ENCODE measurements at regions not wholly inside any gene's neighbourhood (a gene's known extent, or its start where the extent isn't known, plus 50 kb on each side); places are given as distances from the start of the nearest gene placed in this dataset.

DNA sequence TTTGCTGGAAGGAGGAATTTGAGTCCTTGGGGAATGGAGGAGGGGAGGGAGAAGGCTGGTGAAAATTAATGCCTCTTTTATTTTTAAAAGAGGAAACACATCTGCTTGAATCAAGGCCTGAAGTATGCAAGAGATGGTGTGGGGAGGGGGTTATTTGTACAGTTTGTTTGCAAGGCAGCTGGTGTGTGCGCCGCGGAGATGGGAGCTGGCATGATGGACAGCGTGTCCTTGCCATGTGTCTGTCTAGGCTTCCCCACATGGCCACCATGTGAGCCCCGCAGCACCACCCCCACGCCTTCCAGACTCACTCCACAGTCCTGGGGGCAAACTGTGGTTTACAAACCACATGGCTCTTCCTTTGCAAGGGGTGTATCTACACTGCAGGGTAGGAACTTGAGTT lies 154.8 kb upstream of the APCDD1 start:
- no peak for TF ChIP-seq EZH2 (IDR thresholded peaks at IDR 0.05; ENCODE audit: low read depth)
- TF ChIP-seq, protein P1, sequence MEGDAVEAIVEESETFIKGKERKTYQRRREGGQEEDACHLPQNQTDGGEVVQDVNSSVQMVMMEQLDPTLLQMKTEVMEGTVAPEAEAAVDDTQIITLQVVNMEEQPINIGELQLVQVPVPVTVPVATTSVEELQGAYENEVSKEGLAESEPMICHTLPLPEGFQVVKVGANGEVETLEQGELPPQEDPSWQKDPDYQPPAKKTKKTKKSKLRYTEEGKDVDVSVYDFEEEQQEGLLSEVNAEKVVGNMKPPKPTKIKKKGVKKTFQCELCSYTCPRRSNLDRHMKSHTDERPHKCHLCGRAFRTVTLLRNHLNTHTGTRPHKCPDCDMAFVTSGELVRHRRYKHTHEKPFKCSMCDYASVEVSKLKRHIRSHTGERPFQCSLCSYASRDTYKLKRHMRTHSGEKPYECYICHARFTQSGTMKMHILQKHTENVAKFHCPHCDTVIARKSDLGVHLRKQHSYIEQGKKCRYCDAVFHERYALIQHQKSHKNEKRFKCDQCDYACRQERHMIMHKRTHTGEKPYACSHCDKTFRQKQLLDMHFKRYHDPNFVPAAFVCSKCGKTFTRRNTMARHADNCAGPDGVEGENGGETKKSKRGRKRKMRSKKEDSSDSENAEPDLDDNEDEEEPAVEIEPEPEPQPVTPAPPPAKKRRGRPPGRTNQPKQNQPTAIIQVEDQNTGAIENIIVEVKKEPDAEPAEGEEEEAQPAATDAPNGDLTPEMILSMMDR (conservative IDR thresholded peaks at IDR 0.05): no peak
